Panc1 (cell line): ENCODE measurements at regions not wholly inside any gene's neighbourhood (a gene's known extent, or its start where the extent isn't known, plus 50 kb on each side); places are given as distances from the start of the nearest gene placed in this dataset.

Experiments
- POLR2AphosphoS5 ChIP-seq: IDR thresholded peaks from 2 replicates; pipeline ENCODE4 v1.6.1; 2012; ENCODE audit warnings: mild to moderate bottlenecking, low read depth, low read length, moderate library complexity
- TF ChIP-seq, protein P1 (sequence below): fragments of 450-650 bp; IDR thresholded peaks from 2 replicates; pipeline ENCODE4 v1.5.1; 2017; ENCODE audit warnings: mild to moderate bottlenecking

GRCh38 chr6:137372532-137372931 is 121.7 kb downstream of the OLIG3 start:
- TF ChIP-seq, protein P1, sequence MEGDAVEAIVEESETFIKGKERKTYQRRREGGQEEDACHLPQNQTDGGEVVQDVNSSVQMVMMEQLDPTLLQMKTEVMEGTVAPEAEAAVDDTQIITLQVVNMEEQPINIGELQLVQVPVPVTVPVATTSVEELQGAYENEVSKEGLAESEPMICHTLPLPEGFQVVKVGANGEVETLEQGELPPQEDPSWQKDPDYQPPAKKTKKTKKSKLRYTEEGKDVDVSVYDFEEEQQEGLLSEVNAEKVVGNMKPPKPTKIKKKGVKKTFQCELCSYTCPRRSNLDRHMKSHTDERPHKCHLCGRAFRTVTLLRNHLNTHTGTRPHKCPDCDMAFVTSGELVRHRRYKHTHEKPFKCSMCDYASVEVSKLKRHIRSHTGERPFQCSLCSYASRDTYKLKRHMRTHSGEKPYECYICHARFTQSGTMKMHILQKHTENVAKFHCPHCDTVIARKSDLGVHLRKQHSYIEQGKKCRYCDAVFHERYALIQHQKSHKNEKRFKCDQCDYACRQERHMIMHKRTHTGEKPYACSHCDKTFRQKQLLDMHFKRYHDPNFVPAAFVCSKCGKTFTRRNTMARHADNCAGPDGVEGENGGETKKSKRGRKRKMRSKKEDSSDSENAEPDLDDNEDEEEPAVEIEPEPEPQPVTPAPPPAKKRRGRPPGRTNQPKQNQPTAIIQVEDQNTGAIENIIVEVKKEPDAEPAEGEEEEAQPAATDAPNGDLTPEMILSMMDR = no peak
- TF ChIP-seq POLR2AphosphoS5 = no peak
